ENCODE measurements at regions not wholly inside any gene's neighbourhood (a gene's known extent, or its start where the extent isn't known, plus 50 kb on each side); places are given as distances from the start of the nearest gene placed in this dataset.

DNA sequence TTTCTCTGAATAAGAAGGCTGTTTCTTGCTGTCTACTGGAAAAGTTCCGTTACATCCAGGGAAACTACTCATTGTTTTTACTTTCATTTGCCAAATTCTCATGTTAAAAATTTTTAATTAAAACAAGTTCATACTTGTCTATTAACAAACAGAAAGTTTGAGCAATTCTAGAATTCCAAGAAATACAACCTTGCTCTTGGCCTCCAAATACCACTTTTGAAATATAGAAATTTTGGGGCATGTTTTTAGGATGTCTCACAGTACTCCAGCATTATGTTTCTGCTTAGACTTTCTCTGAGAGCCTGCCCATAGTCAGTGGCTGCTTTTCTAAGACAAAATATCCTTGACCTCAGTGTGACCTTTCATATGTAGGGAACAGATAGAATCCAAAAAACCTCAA, 228.7 kb upstream of the RND3 start:
- no peak for DNase-seq (ENCODE audit: low read depth)
- no peak overlapping the region for H3K4me3 ChIP-seq (ENCODE audit: low read depth, low read length)
- TF ChIP-seq, protein P1, sequence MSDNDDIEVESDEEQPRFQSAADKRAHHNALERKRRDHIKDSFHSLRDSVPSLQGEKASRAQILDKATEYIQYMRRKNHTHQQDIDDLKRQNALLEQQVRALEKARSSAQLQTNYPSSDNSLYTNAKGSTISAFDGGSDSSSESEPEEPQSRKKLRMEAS (IDR thresholded peaks at IDR 0.05; ENCODE audit: low read depth, low read length) = no peak
- no peak for TF ChIP-seq POLR2A (IDR thresholded peaks at IDR 0.05; ENCODE audit: extremely low read depth, insufficient read length)

DNA sequence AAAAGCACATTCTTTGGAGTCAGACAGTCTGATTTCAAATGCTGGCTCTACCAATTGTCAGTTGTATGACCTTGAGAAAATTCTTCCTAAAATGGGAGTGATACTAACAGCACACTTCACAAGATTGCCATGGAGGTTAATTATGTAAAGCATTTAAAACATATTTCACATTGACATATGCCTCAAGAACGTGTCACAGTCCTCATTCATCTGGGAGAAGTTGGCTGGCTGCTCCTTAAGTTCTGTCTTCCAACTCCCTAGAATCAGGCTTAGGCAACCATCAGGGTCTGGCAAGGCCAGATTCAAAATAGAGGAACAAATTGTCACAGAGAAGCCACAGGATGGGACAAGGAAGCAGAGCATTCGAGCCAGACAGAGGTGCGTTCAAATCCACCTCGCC, 228.0 kb upstream of the RND3 start:
- TF ChIP-seq, protein P1 (IDR thresholded peaks at IDR 0.05; ENCODE audit: low read depth, low read length) = no peak
- no peak for TF ChIP-seq POLR2A (IDR thresholded peaks at IDR 0.05; ENCODE audit: extremely low read depth, insufficient read length)
- TF ChIP-seq, protein P2, sequence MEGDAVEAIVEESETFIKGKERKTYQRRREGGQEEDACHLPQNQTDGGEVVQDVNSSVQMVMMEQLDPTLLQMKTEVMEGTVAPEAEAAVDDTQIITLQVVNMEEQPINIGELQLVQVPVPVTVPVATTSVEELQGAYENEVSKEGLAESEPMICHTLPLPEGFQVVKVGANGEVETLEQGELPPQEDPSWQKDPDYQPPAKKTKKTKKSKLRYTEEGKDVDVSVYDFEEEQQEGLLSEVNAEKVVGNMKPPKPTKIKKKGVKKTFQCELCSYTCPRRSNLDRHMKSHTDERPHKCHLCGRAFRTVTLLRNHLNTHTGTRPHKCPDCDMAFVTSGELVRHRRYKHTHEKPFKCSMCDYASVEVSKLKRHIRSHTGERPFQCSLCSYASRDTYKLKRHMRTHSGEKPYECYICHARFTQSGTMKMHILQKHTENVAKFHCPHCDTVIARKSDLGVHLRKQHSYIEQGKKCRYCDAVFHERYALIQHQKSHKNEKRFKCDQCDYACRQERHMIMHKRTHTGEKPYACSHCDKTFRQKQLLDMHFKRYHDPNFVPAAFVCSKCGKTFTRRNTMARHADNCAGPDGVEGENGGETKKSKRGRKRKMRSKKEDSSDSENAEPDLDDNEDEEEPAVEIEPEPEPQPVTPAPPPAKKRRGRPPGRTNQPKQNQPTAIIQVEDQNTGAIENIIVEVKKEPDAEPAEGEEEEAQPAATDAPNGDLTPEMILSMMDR (IDR thresholded peaks at IDR 0.05; ENCODE audit: low read depth, low read length) = no peak
- no peak for TF ChIP-seq MYC (IDR thresholded peaks at IDR 0.05; ENCODE audit: low read depth, low read length)
- DNase-seq (ENCODE audit: low read depth) = no peak
- H3K4me3 ChIP-seq (ENCODE audit: low read depth, low read length) = no peak overlapping the region

DNA sequence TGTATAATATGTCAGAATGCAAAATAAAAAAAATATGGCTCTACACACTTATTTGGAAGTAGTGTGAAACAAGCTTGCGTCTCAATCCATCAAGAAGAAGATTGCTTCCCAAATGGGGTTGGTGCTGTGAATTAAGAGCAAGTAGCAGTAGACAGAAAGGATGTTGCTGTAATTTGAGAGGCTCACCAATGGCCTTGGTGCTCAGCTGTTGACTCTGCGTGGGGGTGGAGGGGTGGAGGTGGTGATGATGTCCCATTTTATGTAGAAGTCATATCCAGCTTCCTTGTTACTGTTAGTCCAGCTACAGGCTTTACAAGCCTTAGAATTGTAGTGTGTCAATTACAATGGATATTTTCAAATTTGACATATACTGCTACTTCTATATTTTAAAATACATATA, 223.4 kb upstream of the RND3 start:
- TF ChIP-seq, protein P2 (IDR thresholded peaks at IDR 0.05; ENCODE audit: low read depth, low read length) = no peak
- no peak for TF ChIP-seq POLR2A (IDR thresholded peaks at IDR 0.05; ENCODE audit: extremely low read depth, insufficient read length)
- TF ChIP-seq, protein P1 (IDR thresholded peaks at IDR 0.05; ENCODE audit: low read depth, low read length) = no peak
- TF ChIP-seq MYC (IDR thresholded peaks at IDR 0.05; ENCODE audit: low read depth, low read length) = no peak
- H3K4me3 ChIP-seq (ENCODE audit: low read depth, low read length) = no peak overlapping the region
- DNase-seq (ENCODE audit: low read depth) = no peak

DNA sequence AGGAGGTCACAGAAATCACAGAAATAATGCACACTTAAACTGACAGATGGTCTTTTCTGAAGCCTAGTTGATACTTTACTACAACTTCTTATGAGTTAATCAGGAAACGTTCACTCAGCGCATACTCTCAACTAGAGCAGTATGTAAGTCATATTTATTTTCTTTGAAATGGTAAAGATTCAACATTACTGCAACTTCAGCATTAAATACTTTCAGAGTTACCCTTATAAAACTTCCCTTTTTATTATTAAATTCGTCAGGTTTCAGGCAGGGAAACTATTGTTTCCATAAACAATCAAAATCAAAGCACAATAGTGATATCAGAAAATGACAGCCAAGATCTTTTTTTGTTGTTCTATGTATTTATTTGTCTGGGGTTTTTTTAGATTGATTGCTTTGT, 222.6 kb upstream of the RND3 start:
- TF ChIP-seq, protein P1 (IDR thresholded peaks at IDR 0.05; ENCODE audit: low read depth, low read length) = no peak
- TF ChIP-seq POLR2A (IDR thresholded peaks at IDR 0.05; ENCODE audit: extremely low read depth, insufficient read length) (no peak), MYC (IDR thresholded peaks at IDR 0.05; ENCODE audit: low read depth, low read length) (no peak)
- TF ChIP-seq, protein P2 (IDR thresholded peaks at IDR 0.05; ENCODE audit: low read depth, low read length) = no peak
- no peak overlapping the region for H3K4me3 ChIP-seq (ENCODE audit: low read depth, low read length)
- DNase-seq (ENCODE audit: low read depth) = no peak

GRCh38 chr2:150706561-150706960, 219.1 kb upstream of the RND3 start:
- TF ChIP-seq, protein P1 (IDR thresholded peaks at IDR 0.05; ENCODE audit: low read depth, low read length) = no peak
- no peak for TF ChIP-seq MYC (IDR thresholded peaks at IDR 0.05; ENCODE audit: low read depth, low read length)
- TF ChIP-seq, protein P2 (IDR thresholded peaks at IDR 0.05; ENCODE audit: low read depth, low read length) = no peak
- TF ChIP-seq POLR2A (IDR thresholded peaks at IDR 0.05; ENCODE audit: extremely low read depth, insufficient read length) = no peak
- no peak overlapping the region for H3K4me3 ChIP-seq (ENCODE audit: low read depth, low read length)
- DNase-seq (ENCODE audit: low read depth) = no peak

- no peak for TF ChIP-seq POLR2A (IDR thresholded peaks at IDR 0.05; ENCODE audit: extremely low read depth, insufficient read length)
- TF ChIP-seq MYC (IDR thresholded peaks at IDR 0.05; ENCODE audit: low read depth, low read length) = no peak
- TF ChIP-seq, protein P2 (IDR thresholded peaks at IDR 0.05; ENCODE audit: low read depth, low read length) = no peak
- TF ChIP-seq, protein P1 (IDR thresholded peaks at IDR 0.05; ENCODE audit: low read depth, low read length) = no peak
- no peak for DNase-seq (ENCODE audit: low read depth)
- H3K4me3 ChIP-seq (ENCODE audit: low read depth, low read length) = no peak overlapping the region
Observed at GRCh38 chr2:150705767-150706166, 218.3 kb upstream of the RND3 start.

All from NB4 (cell line).